GM18499 (cell line): ENCODE measurements at regions not wholly inside any gene's neighbourhood (a gene's known extent, or its start where the extent isn't known, plus 50 kb on each side); places are given as distances from the start of the nearest gene placed in this dataset.

Experiments
- ATAC-seq: cut with Tn5 transposase; IDR thresholded peaks from one replicate; pipeline ENCODE4 v1.9.1; 2021; ENCODE audit warnings: moderate number of reproducible peaks; ENCODE audit not compliant: insufficient read depth, unreplicated experiment

DNA sequence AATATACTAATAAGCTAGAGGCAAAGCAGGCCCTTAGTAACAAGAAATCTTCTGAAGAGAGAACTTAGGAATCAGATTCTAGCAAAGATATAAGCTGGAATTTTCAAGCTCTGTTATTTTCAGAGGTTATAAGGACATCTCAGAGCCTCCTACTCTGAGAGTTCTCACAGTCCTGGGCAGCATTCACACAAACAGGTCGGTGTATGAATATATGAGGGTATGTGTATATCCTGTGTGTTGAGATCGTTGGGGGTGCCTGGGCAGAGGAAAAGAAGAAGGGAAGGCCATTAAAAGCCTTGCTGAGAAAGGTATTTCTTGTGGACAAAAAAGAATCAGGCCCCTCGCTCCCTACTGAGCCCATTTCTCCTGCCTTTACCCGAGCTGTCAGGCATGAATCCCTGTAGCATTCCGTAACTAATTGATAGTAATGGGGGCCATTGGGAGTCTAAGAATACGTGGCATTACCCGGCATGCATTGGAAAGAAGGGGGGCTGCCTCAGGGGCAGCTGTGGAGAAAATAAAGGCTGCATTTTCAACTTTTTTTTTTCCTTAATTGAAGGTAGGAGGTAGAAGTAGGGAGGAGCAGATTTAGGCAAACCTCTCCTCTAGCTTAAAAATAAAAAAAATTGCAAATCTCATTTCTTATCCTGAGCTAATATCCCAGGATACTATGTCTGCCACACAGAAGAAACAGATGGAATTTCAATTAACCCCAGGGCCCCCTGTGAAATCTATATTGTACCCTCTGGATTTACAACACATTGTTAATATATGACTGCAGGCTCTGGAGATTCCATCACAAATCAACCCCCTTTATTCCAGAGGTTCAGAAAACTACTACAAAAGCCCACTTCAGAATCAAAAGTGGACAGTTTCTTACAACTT is 103.8 kb downstream of the GTPBP8 start:
- ATAC-seq, result no peak

GRCh38 chr3:113096188-113096892 is 105.6 kb downstream of the GTPBP8 start:
- no peak for ATAC-seq

GRCh38 chr3:113097960-113098447 is 107.2 kb downstream of the GTPBP8 start:
- ATAC-seq, result no peak

GRCh38 chr3:113100063-113100462 is 109.3 kb downstream of the GTPBP8 start:
- ATAC-seq, result no peak

GRCh38 chr3:113103588-113103987 is 107.8 kb upstream of the BOC start:
- ATAC-seq, result no peak

- ATAC-seq, result no peak
Observed at GRCh38 chr3:113104357-113105092, 106.8 kb upstream of the BOC start.

DNA sequence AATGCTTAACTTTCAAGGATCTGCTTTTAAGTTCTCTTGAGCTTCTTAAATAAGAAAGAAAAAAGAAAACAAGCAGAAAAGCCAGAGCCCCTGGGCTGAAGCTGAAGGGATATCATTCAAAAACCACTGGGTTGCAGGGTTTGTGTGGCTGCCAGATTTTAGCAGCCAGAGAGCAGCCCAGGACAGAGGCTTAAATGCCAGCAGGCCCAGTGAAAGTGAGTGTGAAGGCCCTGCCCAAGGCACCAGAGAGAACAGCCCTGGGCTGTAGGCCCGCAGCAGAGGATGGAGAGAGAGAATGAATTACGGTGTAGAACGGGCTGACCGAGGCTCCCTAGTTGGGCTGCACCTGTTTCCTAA is 106.3 kb upstream of the BOC start:
- no peak for ATAC-seq

- ATAC-seq, result no peak
Observed at GRCh38 chr3:113105966-113106660, 105.2 kb upstream of the BOC start.

GRCh38 chr3:113110267-113110666 is 101.1 kb upstream of the BOC start:
- no peak for ATAC-seq

DNA sequence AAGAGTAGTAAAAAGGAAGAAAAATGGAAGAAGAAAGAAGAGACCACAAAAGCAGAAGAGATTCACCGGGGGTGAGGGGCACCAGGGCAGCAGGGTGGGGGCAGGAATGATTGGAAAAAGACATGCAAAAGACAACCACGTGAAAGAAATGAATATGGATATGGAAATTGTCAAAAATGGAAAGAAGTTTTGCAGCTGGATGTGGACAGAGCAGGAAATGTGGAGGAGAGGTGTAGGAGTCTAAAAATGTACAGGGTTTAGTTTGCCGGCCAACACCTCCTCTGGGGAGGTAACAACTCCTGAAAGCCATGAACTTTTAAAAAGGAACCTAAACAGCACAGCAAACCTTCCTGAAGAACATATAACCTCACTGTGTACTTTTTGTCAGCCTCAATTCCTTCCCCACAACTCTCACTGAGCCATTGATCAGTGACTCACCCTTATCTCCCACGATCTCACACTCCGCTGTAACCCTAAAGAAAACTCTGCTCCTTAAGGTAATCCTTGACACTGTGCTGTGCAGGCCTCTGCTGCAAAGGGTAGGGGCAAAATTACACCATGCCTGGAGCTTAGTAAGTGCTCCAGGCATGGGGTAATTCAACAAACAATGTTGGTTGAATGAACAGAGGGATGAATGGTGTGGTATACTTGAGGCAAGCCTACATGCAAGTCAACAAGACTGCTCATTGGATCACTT is 100.2 kb upstream of the BOC start:
- no peak for ATAC-seq

- no peak for ATAC-seq
Observed at GRCh38 chr3:113113361-113113760, 98.0 kb upstream of the BOC start.

- ATAC-seq, result no peak
Observed at GRCh38 chr3:113117511-113118234, 93.7 kb upstream of the BOC start.

DNA sequence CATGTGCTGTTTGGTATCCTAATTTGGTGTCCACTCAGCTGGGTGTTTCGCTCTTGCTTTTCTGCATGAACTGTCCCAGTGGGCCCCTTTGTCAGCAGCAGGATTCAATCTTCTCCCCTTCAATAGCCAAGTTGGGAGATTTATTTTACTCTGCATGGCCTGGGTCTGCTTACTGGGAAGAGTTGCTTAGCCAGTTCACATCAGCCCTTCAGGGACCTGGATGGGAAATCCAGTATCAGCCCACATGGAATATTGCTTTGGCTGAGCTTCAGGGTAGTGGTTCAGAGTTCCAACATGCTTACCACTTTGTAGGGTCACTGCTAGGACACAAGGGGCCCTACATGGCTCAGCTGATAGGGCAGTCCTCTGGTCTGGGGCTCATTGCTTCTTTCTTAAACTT is 93.0 kb upstream of the BOC start:
- ATAC-seq, result no peak

GRCh38 chr3:113124256-113124830 is 87.0 kb upstream of the BOC start:
- ATAC-seq, result no peak

DNA sequence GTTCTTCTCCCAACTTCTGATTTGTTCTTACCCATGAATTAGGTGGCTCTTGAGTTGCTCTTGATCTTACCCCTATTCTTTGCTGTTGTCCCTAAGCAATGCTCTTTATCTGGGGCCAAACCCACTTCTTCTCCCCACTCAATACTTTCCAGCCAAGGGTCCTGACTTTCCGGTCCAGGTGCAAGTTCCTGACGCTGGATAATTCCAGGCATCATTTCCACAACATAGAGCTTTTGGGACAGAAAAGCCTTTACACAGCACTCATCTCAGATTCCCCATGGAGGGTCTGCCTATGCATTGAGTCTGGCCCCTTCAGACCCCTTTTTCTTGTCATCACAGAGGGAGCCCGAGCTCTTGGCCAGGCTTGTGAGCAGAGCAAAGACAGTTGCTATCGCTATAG is 85.4 kb upstream of the BOC start:
- ATAC-seq, result no peak

DNA sequence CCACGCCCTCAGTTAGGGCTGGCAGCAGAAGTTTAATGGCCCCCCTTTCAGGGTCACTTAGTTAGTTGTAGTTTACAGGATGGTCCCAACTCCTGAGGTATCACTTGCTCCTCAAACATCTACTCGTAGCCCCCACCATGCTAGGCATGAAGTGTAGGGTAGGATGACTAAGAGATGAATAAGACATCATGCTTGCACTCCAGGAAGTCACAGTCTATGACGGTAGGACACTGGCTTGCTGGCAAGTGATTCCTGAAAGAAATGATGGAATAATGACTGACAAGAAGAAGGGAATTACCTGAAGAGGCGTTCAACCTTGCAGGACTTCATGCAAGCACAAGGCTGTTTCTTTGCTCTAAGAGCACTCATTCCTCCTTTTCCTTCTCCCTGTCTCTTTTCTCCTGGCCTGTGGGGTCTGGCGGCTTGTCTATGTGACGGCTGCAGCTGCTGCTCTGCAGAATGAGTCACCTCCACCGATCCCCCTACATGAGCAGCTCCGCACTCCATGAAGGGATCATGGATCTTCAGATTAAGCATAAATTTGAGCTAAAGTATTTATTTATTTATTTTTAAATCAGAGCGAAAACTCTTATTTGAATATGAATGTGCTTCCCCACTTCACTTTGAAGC is 82.9 kb upstream of the BOC start:
- ATAC-seq, result no peak

DNA sequence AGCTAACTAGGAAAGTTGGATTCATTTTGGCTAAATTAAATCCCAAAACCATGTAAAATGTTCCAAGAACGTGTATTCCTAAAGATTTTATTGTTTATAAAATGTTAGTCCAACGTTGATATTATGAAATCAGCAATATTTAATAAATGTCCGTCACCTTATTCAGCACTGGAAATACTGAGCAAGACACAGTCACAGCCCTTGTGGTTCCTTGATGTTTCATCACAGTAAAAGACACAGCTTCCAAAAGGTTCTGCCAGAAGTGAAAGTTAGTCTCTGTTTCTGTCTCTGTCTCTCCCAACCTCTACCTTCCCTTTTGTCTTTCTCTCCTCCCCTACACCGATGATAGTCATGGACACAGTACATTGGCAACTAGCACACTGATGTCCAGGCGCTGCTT is 82.2 kb upstream of the BOC start:
- ATAC-seq, result no peak

GRCh38 chr3:113132571-113132996 is 78.8 kb upstream of the BOC start:
- no peak for ATAC-seq
